Activated B cell treated with CpG ODN at 0.5 μM for 24 hours (primary cell): ENCODE measurements at regions not wholly inside any gene's neighbourhood (a gene's known extent, or its start where the extent isn't known, plus 50 kb on each side); places are given as distances from the start of the nearest gene placed in this dataset.

Experiments
- ATAC-seq: fragments of 200-7000 bp; cut with Tn5 transposase; one replicate; pipeline ENCODE4 v1.10.0; 2021; ENCODE audit warnings: low read depth, mild to moderate bottlenecking, moderate library complexity
- CTCF ChIA-PET: fragments of 350-600 bp; sonication (Branson Sonifier 250); formaldehyde crosslinking; loops from one replicate; lab custom pipeline; 2021; ENCODE audit warnings: antibody characterized with exemption; lab: Charles Lee
- POLR2A ChIA-PET: fragments of 350-600 bp; sonication (Branson Sonifier 250); formaldehyde crosslinking; loops from one replicate; lab custom pipeline; 2021; ENCODE audit warnings: antibody characterized with exemption; lab: Charles Lee
- DNase-seq: peaks from one replicate; pipeline ENCODE4 v3.0.0; 2022
- H3K27ac Mint-ChIP-seq: one replicate; pipeline ENCODE4 v1.8.0; 2020; ENCODE audit warnings: mixed read lengths
- H3K27me3 Mint-ChIP-seq: one replicate; pipeline ENCODE4 v1.8.0; 2021; ENCODE audit warnings: mixed read lengths
- H3K36me3 Mint-ChIP-seq: one replicate; pipeline ENCODE4 v1.8.0; 2021; ENCODE audit warnings: low read depth, mixed read lengths
- H3K4me1 Mint-ChIP-seq: one replicate; pipeline ENCODE4 v1.8.0; 2021; ENCODE audit warnings: mixed read lengths
- H3K4me3 Mint-ChIP-seq: one replicate; pipeline ENCODE4 v1.8.0; 2020; ENCODE audit warnings: mild to moderate bottlenecking, mixed read lengths
- H3K9me3 Mint-ChIP-seq: one replicate; pipeline ENCODE4 v1.8.0; 2020; ENCODE audit warnings: mixed read lengths
- intact Hi-C: fragments of 100-400 bp; cut with micrococcal nuclease; formaldehyde crosslinking; loops from one replicate; pipeline ENCODE4 v1.15.1; 2024
- TF ChIP-seq, protein P1 (sequence below): fragments of 200-600 bp; IDR thresholded peaks from one replicate; pipeline ENCODE4 v1.8.0; 2022; ENCODE audit warnings: antibody characterized with exemption, mild to moderate bottlenecking

GRCh38 chr4:13246107-13246506, 238.0 kb downstream of the RAB28 start:
- TF ChIP-seq, protein P1, sequence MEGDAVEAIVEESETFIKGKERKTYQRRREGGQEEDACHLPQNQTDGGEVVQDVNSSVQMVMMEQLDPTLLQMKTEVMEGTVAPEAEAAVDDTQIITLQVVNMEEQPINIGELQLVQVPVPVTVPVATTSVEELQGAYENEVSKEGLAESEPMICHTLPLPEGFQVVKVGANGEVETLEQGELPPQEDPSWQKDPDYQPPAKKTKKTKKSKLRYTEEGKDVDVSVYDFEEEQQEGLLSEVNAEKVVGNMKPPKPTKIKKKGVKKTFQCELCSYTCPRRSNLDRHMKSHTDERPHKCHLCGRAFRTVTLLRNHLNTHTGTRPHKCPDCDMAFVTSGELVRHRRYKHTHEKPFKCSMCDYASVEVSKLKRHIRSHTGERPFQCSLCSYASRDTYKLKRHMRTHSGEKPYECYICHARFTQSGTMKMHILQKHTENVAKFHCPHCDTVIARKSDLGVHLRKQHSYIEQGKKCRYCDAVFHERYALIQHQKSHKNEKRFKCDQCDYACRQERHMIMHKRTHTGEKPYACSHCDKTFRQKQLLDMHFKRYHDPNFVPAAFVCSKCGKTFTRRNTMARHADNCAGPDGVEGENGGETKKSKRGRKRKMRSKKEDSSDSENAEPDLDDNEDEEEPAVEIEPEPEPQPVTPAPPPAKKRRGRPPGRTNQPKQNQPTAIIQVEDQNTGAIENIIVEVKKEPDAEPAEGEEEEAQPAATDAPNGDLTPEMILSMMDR: no peak
- Mint-ChIP-seq H3K4me3 (no peak overlapping the region), H3K27ac (no peak overlapping the region), H3K9me3 (peaks cover 25% of the 10 kb centered on the region), H3K27me3 (no peaks in the 10 kb centered on the region), H3K36me3 (no peaks in the 10 kb centered on the region), H3K4me1 (no peaks in the 10 kb centered on the region)
- DNase-seq: no peak
- ChIA-PET POLR2A (interaction anchor here (0.6 kb wide), 1 partner anchor 142 kb away, joined by 3 read pairs; no protein-coding TSS in a partner anchor), CTCF (no interaction called here)
- no peak for ATAC-seq
- intact Hi-C loops: no loop called here

DNA sequence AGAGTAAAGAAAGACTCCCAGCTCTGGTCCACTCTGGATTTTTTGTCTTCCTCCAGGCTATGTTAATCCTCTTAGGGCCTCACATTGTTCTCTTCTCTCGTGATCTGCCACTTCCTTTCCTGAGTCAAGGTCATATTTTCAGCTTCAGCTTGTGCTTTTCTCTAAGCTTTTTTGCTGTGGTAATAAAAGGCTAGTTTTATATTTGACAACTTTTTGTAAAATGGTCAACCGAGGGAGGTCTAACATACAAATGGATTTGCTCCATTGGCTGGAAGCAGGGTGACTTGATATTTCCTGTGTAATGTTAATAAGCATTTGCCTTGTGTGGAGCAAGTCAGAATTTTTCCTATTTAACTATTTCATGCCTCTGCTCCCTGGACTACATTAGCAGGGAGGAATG, 239.7 kb downstream of the RAB28 start:
- Mint-ChIP-seq H3K27ac (no peak overlapping the region), H3K4me1 (no peaks in the 10 kb centered on the region), H3K27me3 (no peaks in the 10 kb centered on the region), H3K36me3 (no peaks in the 10 kb centered on the region), H3K9me3 (peaks cover 22% of the 10 kb centered on the region), H3K4me3 (no peak overlapping the region)
- POLR2A ChIA-PET: no interaction called here
- TF ChIP-seq, protein P1: no peak
- ATAC-seq (no peak), DNase-seq (no peak)
- CTCF ChIA-PET: interaction anchor here (1.0 kb wide), 1 partner anchor 8 kb away, joined by 3 read pairs; no protein-coding TSS in a partner anchor
- intact Hi-C loops: no loop called here

GRCh38 chr4:13243152-13243551, 241.0 kb downstream of the RAB28 start:
- no peaks in the 10 kb centered on the region for H3K27me3 Mint-ChIP-seq
- no peak overlapping the region for H3K4me3 Mint-ChIP-seq
- ATAC-seq (no peak), DNase-seq (no peak)
- no peaks in the 10 kb centered on the region for H3K36me3 Mint-ChIP-seq
- intact Hi-C loops: no loop called here
- TF ChIP-seq, protein P1: no peak
- H3K27ac Mint-ChIP-seq: no peak overlapping the region
- ChIA-PET POLR2A (no interaction called here), CTCF (no interaction called here)
- no peaks in the 10 kb centered on the region for H3K4me1 Mint-ChIP-seq
- peaks cover 14% of the 10 kb centered on the region for H3K9me3 Mint-ChIP-seq

DNA sequence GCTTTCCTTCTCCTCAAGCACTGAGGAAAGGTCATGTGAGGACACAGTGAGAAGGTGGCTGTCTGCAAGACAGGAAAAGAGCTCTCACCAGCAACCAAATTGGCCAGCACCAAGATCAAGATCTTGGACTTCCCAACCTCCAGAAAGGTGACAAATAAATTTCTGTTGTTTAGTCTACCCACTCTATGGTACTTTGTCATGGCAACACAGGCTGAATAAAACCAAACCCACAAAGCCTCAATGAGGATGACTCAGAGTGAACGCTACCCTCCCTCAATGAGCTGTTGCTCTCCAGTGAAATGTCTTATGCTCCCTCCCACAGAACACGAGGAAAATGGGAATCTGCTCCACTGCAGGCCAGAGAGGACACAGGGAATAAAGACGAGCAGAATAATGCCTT, 244.1 kb downstream of the RAB28 start:
- TF ChIP-seq, protein P1: no peak
- Mint-ChIP-seq H3K4me1 (no peaks in the 10 kb centered on the region), H3K27me3 (no peaks in the 10 kb centered on the region), H3K27ac (no peak overlapping the region), H3K9me3 (no peaks in the 10 kb centered on the region), H3K36me3 (no peaks in the 10 kb centered on the region), H3K4me3 (no peak overlapping the region)
- DNase-seq (no peak), ATAC-seq (no peak)
- intact Hi-C loops: no loop called here
- ChIA-PET CTCF (no interaction called here), POLR2A (no interaction called here)

DNA sequence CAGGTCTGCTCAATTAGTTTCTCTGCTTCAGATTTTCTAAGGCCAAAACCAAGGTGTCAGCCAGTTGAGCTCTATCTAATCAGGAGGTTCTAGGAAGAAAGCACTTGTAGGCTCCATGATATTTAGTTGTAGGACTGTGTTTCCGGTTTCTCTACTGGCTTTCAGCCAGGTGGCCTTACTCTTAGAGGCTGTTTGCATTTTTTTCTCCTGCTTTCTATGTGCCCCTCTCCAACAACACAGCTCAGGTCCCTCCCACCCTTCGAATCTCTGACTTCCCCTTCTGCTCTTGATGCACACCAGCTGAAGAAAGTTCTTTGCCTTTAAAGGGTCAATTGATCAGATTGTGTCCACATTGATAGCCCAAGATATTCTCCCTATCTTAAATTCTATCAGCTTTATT, 245.2 kb downstream of the RAB28 start:
- no peak overlapping the region for H3K4me3 Mint-ChIP-seq
- CTCF ChIA-PET: no interaction called here
- no peaks in the 10 kb centered on the region for H3K27me3 Mint-ChIP-seq
- TF ChIP-seq, protein P1: no peak
- POLR2A ChIA-PET: no interaction called here
- H3K36me3 Mint-ChIP-seq: no peaks in the 10 kb centered on the region
- H3K27ac Mint-ChIP-seq: no peak overlapping the region
- no peak for ATAC-seq
- H3K9me3 Mint-ChIP-seq: no peaks in the 10 kb centered on the region
- intact Hi-C loops: no loop called here
- H3K4me1 Mint-ChIP-seq: no peaks in the 10 kb centered on the region
- DNase-seq: no peak
